Activated CD8-positive, alpha-beta memory T cell treated with anti-CD3 and anti-CD28 coated beads for 48 hours (primary cell): ENCODE measurements at regions not wholly inside any gene's neighbourhood (a gene's known extent, or its start where the extent isn't known, plus 50 kb on each side); places are given as distances from the start of the nearest gene placed in this dataset.
"Not testable (repeated sequence)": the region's sequence is repeated elsewhere in the genome, so short reads cannot be mapped to it uniquely, and the experiment has no call there.

Experiments
- DNase-seq, 3 experiments: peaks; one replicate each; pipeline ENCODE4 v3.0.0-alpha.2; 2020; ENCODE audit warnings: low read depth in 2 of 3, low spot score in 2 of 3

DNA sequence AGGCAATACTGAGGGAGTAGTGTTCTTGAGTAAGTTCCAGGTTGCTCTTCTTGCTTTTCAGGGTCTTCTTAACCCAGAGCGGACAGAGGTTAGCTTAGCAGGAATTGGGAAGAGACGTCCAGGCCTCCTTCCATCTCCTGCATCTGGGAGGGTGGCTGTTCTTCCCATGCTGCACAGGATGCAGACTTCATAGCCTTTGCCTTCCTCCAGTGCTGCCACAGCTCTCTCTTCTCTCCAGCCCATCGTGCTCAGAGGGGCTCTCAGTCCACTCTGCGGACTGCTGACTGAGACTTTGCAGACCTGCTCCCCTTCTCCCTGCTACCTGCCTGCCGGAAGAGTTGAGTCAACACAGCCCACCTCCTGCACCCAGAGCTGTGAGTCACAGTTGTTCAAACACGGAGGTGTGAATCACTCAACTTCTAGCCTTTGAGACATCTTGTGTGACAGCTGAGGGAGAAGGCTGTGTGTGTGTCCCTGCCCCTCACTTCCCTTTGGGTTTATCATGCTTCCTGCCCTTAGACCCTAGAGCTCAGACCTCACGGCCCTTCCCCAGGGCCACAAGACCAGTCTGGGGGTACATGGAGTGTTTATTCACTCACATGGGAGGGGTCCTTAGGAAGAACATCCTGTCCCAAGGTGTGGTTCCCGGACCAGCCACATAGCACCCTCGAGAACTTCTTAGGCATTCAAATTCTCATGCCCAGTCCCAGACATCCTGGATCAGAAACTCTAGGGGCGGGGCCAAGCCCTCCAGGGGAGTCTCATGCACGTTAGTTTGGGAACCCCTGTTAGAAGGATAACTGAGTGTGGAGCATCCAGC lies 158.3 kb upstream of the CACNA1E start:
- DNase-seq = peak in 1 of 3 experiments; percentile 18

DNA sequence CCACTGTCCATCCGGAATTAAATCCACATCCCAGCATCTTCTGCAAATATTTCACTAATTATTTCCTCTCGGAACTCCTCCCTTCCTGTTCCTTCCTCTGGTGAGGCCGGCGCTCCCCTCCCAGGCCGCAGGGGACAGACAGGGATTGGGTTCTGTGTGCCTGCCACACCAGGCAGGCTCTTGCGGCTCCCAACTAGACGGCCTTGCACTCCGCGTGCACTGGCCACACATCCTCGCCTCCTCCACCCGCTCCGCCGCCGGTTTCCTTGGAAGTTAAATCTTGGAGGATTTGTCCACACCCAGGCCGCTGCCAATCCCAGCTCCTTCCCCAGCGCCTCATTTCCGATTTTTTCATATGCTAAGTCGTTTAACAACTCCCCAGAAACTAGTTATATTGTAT lies 157.6 kb upstream of the CACNA1E start:
- DNase-seq = not testable (repeated sequence)

DNA sequence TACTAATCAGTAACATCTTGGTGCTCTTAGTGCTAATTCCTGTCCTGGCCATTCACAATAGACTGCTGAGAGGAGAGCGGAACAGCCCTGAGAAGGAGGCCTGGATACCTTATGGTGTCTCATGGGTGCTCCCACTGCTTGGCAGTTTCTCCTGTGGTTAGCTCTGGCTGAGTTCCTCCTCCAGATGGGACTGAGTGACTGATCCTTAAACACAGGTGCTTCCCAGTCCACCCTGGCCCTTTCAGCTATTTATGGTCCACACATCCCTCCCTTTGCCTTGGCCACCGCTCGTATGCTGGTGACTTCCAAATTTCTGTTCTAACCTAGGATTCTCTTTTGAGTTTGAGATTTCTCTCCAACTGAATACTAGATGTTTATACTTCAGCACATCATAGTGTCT lies 157.0 kb upstream of the CACNA1E start:
- no peak for DNase-seq

DNA sequence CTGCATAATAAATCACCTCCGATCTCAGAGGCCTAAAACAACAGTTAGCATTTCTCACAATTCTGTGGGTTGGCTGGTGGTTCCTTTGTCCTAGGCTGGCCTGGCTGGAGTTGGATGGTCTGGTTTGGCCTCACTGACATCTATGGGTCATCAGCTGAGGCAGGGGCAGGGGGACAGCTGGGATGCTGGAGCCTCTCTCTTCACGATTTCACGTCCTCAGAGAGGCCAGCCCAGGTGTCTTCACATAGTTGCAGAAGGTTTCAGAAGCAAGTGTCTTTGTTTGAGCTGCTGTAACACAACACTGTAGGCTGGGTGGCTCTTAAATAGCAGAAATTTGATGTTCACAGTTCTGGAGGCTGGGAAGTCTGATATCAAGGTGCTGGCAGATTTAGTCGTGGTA lies 155.5 kb upstream of the CACNA1E start:
- no peak for DNase-seq

DNA sequence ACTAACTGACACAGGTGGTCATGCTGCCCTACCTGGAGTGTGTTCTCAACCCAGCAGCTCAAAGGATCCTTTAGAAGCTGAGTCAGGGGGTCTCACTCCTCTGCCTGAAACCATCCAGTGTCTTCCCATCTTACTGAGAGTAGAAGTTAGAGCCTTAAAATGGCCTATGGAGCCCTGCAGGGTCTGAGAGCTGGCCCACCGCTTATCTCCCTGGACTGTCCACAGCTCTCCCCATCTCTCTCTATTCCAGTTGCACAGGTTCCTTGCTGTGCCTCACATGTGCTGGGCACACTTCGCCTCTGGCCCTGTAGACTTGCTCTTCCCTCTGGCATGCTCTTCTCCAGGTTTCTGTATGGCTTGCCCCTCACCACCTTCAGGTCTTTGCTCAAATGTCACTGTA lies 148.6 kb upstream of the CACNA1E start:
- no peak for DNase-seq

DNA sequence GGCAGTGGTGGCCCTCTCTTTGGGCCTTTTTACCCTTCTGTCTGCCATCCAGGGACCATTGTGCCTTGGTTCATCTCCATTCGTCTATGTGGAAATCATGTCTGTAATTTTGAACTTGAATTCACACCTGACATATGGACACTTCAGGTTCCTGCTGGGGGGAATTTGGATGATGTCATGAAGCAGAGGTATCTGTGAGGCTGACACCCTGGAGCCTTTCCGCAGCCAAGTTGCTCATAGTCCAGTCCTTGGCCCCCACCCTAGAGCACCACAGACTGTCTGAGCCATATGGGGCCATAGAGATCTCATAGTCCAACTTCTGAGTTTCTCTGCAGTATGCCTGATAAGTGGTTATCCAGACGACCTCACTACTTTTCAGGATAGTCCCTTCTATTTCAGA lies 147.7 kb upstream of the CACNA1E start:
- DNase-seq = no peak

GRCh38 chr1:181341026-181341632 lies 142.2 kb upstream of the CACNA1E start:
- DNase-seq = no peak

DNA sequence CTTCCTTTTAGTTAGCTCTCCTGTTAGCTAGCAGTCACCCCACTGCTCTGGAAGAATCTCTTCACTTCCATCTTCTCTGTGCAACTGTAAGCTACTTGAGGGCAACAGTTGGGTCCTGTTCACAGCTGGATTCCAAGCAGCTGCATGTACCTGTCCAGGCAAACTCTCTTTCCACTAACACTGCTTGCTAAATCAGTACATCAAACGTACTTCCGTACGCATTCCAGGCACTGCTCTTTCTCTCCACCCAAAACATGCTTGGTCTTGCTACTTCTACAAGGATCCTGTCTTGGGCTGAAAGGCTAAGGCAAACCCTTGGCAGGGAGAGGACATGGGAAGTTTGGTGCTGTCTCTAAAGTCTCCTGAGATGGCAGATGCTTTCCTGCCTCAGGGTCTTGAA lies 139.2 kb upstream of the CACNA1E start:
- no peak for DNase-seq

GRCh38 chr1:181345146-181345545 lies 138.2 kb upstream of the CACNA1E start:
- no peak for DNase-seq

DNA sequence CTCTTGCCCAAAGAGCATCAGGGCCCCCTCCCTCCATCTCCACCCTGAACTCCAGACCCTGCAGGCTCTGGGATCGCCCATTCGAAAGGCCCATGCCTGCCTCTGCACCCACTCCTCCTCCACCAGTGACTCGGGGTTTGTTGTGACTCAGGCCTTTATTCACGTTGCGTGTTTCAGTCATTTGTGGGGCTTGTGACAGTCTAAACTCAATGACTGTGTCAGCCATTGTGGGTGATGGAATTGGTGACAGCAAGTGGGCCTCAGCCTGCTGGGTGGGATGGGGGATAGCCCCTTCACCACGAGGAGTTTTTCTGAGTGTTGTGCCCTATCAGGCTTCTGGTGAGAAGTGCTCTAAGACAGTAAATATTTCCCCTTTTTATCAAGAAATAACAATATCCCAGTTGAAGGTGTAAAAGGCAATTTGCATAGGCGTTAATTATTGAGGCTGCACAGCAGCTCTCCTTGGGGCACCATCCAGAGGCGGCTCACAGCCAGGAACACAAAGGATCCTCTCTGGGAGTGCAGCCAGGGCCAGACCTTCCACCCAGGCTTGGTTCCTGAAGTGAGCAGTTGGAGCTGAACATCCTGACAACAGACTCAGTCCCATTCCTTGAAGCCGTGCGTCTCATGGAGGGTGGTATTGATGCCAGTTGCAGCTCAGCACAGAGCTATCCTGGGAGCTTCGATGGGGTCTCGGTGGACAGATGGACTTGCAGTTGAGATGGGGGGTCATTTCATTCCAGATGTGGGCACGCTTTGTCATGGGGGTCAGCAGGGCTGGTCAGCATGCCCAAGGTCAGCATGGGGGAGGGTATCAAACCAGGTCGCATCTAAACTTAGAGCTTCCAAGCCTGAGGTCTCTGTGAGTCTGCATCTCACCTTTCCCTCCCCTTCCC lies 135.6 kb upstream of the CACNA1E start:
- no peak for DNase-seq

DNA sequence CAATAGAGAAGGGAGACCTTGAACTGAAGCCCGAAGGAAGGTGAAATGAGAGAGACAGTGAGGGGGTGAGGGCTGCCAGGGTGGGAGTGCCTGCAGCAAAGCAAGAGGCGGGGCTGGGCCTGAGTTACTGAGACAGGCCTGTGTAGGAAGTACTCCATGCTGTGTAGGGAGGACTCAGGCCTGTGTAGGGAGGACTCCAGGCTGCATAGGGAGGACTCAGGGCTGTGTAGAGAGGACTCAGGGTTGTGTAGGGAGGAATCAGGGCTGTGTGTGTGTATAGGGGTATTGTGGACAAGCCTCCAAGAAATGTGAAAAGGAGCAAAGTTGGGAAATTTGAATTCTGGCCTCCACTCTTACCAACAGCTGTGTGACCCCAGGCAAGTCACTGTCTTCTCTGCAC lies 133.8 kb upstream of the CACNA1E start:
- no peak for DNase-seq

DNA sequence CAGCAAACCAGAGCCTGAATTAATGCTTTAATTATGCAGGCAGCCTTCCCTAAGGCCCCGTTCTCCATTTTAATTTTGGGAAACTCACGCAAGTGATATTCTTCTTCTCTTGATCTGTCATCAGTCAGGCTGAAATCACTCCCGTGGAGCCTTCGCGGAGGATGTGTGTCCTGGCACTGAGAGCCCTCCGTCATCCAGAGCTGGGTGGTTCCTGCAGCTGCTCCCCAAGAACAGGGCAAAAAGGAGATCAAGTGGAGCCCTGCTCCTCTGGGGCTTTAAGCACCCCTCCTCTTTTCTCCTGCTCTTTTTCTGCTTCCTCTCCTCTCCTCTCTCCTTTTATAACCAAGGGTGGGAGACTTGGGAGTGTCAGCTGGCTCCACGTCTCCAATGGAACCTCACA lies 133.2 kb upstream of the CACNA1E start:
- DNase-seq = no peak

DNA sequence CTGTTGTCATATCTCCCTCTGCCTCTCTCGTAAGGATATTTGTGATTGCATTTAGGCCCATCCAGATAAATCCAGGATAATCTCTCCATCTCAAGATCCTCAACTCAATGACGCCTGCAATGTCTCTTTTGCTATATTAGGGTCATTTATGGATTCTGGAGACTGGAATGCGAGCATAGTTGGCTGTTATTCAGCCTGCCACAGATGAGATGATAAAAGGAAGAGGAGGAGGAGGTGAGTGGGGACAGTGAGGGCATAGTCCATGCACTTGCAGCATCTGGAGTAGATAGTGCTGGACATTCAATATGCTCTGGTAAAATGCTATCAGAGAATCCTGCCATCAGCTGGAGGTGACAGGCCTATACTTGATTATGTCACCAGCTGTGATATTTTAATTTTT lies 131.6 kb upstream of the CACNA1E start:
- DNase-seq = no peak

GRCh38 chr1:181352695-181353094 lies 130.6 kb upstream of the CACNA1E start:
- DNase-seq = no peak

DNA sequence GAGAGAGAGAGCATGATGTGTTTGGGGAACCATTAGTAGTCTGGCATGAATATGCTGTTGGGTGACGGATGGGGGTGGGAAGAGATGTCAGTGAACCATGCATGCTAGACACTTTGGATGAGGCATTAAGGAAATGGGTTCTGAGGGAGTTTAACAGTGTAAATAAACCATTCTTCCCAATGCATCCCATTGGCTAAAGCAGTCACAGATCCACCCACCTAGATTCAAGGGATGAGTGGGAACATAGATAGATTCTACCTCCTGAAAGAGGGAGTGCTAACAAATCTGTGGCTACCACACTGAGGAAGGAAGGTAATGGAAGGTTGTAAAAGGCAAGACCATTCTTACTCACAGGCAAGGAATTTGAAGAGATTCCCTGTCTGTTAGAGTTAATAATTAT lies 129.8 kb upstream of the CACNA1E start:
- no peak for DNase-seq

GRCh38 chr1:181354865-181355264 lies 128.5 kb upstream of the CACNA1E start:
- DNase-seq = no peak

- no peak for DNase-seq
These were observed 126.6 kb upstream of the CACNA1E start for GRCh38 chr1:181356505-181357340.

GRCh38 chr1:181359012-181359411 lies 124.3 kb upstream of the CACNA1E start:
- DNase-seq = no peak

GRCh38 chr1:181364801-181365200 lies 118.5 kb upstream of the CACNA1E start:
- DNase-seq = no peak

DNA sequence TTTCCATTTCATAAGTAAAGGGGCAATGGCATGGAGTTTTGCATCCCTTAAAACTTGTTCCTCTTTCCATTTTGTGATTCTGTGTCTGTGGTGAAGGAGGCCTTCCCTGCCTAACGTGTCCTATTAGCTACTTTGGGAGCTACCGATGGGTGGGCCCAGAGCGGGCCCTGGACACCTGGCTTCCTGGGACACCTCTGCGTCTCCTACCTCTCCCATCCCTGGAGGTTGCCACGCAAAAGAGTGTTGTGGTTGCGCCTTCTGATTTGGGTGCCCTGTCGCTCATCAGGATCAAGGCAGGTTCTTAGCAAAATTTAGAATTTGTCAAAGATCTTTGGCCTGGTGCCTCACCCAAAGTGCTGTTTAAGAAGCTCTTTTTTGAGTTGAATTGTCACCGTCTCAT lies 116.4 kb upstream of the CACNA1E start:
- no peak for DNase-seq

DNA sequence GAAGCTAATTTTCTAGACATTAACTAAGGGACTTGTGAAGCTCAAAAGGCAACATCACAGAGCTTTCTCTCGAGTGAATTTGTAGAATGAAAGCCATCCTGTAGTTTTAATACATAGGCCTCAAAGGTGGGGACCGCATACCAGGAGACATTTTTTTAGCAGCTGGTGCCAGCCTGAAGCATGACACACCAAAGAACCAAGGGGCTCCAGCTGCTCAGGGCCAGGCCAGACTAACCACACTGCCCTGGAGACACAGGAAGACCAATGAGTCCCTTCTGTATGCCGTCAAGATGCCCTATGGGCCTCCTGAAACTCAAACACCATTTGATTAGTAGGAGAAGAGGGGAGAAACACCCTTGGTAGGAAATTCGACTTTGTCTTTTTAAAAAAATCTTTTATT lies 113.9 kb upstream of the CACNA1E start:
- DNase-seq = no peak
